ENCODE measurements at regions not wholly inside any gene's neighbourhood (a gene's known extent, or its start where the extent isn't known, plus 50 kb on each side); places are given as distances from the start of the nearest gene placed in this dataset.

DNA sequence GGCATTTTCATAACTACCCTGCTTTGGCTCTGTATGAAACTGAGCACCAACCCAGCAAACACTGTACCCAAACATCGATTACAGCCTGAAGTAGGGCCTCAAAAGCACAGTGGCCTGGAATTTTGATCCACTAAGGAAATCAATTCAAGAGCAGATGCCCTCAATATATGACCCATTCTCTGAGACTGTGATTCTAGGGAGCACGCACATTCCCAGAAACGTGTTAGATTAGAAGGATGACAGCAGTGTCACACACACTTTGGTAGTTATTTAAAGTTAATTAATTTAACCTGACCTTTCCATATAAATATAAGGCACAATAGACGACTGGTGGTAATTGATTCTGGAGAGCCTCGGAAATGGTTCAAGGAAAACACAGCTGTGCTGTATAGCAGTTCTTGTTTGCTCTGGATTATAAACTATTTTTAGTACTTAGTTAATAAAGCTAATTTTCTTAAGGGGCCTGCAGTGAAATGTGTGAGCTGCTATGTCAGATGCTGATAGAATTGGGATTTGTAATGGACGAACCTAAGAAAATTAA, 126.3 kb upstream of the ZNF385D start:
- Mint-ChIP-seq H3K27me3 (no peaks in the 10 kb centered on the region), H3K4me3 (no peak overlapping the region), H3K36me3 (no peaks in the 10 kb centered on the region), H3K27ac (no peak overlapping the region), H3K4me1 (no peaks in the 10 kb centered on the region), H3K9me3 (peaks cover 2 to 4% (median 4%) of the 10 kb centered on the region in 3 donors)

DNA sequence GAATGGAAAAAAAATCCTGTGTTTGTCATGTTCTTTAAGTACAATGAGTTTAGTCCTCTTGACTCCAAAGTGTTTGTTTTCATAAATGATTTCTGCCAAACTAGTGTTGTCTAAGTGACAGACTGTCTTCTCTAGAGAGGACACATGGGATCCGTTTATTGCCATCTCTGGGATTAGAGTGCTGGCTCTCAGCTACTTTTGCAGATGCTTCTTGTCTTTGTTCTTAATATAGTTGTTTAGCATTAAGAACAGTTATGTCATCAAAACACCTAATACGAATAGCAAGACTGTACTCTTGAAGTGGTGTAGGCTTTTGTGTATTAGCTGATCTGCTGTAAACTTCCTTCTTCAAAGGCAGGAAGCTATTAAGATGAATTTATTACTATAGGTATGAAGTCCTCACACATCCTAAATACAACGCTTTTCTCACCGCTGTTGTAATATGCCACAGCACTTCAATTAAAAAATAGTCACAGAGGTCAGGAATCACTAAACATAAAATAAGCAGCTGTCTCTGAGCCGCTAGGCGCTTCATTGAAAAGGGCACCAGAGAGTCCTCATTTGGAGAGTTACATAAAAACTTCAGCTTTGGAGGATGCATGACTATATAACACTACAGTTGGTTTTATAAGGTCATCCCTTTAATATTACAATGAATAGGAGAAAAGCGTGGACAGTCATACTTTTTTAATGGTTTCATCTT, 128.3 kb upstream of the ZNF385D start:
- H3K27ac Mint-ChIP-seq = no peak overlapping the region
- no peak overlapping the region for H3K4me3 Mint-ChIP-seq
- H3K4me1 Mint-ChIP-seq = no peaks in the 10 kb centered on the region
- no peaks in the 10 kb centered on the region for H3K36me3 Mint-ChIP-seq
- no peaks in the 10 kb centered on the region for H3K27me3 Mint-ChIP-seq
- H3K9me3 Mint-ChIP-seq = peaks cover 1 to 4% (median 4%) of the 10 kb centered on the region in 3 donors

DNA sequence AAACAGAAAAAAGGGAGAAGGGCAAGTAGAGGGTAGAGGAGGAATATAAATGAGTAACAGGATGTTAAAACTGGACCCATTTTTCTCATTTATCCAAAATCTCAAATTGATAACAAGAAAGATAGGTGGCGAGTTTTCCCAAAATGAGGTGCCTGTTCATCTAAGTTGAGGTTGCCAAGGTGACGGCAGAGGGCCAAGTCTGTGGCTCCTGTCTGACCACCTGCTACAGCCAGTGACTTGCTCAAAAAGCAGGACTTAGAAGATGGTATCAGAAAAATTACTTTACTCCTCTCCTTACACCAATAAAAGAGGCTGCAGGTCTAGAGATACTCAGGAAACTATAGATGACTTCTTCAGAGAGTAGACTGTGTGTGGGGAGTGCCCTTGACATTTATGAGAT, 137.6 kb upstream of the ZNF385D start:
- peaks cover 0 to 6% (median 0%) of the 10 kb centered on the region in 3 donors for H3K9me3 Mint-ChIP-seq
- H3K4me3 Mint-ChIP-seq = no peak overlapping the region
- peaks cover 1% of the 10 kb centered on the region for H3K36me3 Mint-ChIP-seq
- H3K27me3 Mint-ChIP-seq = no peaks in the 10 kb centered on the region
- no peaks in the 10 kb centered on the region for H3K4me1 Mint-ChIP-seq
- no peak overlapping the region for H3K27ac Mint-ChIP-seq

DNA sequence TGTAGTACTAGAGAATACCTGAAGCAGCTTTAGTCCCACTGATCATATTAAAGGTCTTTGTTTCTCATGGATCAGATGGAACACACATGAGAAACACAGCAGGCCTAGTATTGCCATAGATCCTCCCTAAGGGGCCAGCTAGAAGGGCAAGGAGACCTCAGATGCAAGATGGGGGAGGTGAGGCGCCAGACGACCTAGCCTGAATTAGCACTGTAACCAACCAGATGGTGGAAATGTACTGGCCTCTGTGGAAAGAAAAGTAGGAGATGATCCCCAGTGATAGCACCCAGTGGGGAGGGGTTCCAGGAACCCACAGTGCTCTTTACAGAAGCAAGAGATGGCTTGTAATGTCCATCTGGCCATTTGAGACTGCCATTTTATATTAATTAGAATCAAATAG, 138.2 kb upstream of the ZNF385D start:
- peaks cover 1% of the 10 kb centered on the region for H3K36me3 Mint-ChIP-seq
- no peak overlapping the region for H3K27ac Mint-ChIP-seq
- H3K4me3 Mint-ChIP-seq = no peak overlapping the region
- no peaks in the 10 kb centered on the region for H3K4me1 Mint-ChIP-seq
- H3K27me3 Mint-ChIP-seq = no peaks in the 10 kb centered on the region
- H3K9me3 Mint-ChIP-seq = peaks cover 0 to 6% (median 0%) of the 10 kb centered on the region in 3 donors

DNA sequence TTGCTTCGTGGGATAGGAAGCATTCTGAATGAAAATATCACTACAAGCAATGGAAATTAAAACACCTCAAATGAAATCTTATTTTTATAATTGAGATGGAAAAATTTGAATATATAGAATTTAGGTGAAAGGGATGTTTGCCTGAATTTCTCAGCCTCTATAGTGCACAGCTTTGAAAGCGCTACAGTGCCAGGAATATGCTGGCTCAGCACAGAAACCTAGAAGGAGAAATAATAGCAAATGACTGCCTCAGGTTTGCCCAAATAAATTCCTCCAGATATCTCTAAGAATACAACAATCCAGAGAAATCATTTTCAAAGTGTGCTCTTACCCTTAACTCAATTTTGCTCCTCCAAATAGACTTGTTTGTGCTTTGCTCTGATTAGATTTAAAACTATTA, 141.1 kb upstream of the ZNF385D start:
- Mint-ChIP-seq H3K4me3 (no peak overlapping the region), H3K4me1 (no peaks in the 10 kb centered on the region), H3K27me3 (no peaks in the 10 kb centered on the region), H3K27ac (no peak overlapping the region), H3K9me3 (peaks cover 0 to 6% (median 1%) of the 10 kb centered on the region in 3 donors), H3K36me3 (peaks cover 1% of the 10 kb centered on the region)

DNA sequence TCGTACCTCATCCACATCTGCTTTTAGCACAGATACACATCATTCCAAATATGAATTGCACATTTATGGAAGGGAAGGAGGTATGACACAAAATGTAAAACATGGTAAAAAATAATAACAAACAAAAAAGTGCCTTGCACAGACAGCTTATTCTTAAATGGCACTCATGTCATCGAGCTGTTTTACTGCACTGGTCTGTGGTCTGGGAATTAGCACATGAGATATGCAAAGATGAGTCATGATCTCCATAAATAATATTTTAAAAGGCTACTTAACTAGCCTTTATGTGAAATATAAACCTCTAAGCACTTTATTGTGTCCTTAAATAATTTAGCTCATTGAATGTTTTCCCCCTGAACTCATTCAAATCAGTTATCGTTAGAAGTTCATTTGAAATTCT, 142.2 kb upstream of the ZNF385D start:
- no peaks in the 10 kb centered on the region for H3K27me3 Mint-ChIP-seq
- peaks cover under 1% of the 10 kb centered on the region for H3K36me3 Mint-ChIP-seq
- no peak overlapping the region for H3K4me3 Mint-ChIP-seq
- H3K4me1 Mint-ChIP-seq = no peaks in the 10 kb centered on the region
- peaks cover 0 to 5% (median 1%) of the 10 kb centered on the region in 3 donors for H3K9me3 Mint-ChIP-seq
- peak overlapping the region in 1 of 3 donors; percentile 52 for H3K27ac Mint-ChIP-seq

DNA sequence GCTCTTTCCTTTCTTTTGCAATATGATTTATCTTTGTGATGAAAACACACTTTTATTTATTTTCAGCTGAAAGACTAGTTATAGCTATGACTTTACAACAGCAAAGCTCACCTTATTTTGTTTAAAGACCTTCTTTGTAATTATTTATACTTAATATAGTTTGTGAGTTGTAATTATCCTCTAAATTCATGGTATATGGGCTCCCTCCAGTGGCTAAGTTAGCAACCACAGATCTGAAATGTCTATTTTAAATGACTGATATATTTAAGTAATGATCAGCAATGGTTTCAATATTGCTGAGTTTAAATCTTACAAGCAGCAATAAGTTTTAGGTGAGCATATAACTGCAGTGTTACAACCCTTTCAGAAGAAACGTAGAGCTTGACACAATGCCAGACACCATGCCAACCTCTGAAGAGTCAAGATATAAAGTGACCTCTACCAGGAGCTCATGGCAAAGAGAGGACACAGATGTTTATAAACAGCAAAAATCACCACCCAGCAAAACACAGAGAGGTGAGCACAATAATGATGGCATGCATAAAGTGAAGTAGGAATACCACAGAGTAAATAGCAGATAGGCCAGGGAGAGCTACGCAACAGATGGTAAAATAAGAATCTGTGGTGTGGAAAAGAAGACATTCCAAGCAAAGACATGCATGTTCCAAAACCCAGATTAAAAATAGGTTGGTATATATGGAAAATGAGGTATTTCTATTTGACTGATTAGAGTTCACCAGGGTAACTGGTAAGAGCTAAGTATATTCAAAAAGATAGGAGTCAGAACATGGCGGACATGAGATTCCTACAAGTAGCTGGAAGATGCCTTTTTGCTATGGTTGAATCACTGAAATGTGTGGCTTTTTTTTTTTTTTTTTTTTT, 143.7 kb upstream of the ZNF385D start:
- Mint-ChIP-seq H3K9me3 (peaks cover 0 to 2% (median 1%) of the 10 kb centered on the region in 3 donors), H3K27ac (no peak overlapping the region), H3K4me3 (no peak overlapping the region), H3K36me3 (no peaks in the 10 kb centered on the region), H3K27me3 (no peaks in the 10 kb centered on the region), H3K4me1 (no peaks in the 10 kb centered on the region)

DNA sequence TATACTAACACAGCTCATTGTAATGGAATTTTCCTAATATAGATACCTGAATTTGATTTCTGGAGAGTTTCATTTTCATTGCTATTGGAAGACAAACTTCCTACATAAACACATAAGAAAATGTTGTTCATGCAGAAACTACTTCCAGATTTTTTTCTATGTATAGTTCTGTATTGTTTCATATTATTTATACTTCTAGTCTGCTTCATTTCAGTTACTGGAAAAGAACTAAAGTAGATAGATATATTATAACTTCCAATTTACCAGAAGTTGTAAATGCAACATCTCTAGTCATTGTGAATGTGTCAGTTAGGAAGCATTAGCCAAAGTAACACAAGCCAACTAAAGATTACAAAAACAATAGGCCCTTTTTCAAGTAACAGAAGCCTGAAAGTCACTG, 147.3 kb upstream of the ZNF385D start:
- Mint-ChIP-seq H3K27me3 (no peaks in the 10 kb centered on the region), H3K36me3 (no peaks in the 10 kb centered on the region), H3K9me3 (peaks cover 0 to 1% (median 0%) of the 10 kb centered on the region in 3 donors), H3K4me3 (no peak overlapping the region), H3K4me1 (no peaks in the 10 kb centered on the region), H3K27ac (no peak overlapping the region)

DNA sequence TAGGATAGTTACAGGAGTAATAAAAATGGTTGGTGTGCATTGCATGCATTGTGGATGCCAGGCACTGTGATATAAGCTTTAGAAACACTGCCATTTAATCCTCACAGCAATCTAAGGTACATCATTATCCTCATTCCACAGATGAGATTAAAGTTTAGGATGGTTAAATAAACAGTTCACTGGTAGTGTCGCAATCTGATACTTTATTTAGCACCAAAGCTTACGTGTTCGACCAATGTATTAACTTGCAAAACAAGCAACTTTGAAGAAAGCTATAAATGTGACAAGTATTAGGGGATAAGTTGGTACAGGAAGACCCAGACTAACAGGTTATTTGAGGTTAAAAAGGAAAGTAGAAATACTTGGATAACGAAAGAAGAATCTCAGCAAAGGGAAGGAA, 150.5 kb upstream of the ZNF385D start:
- H3K27me3 Mint-ChIP-seq = no peaks in the 10 kb centered on the region

DNA sequence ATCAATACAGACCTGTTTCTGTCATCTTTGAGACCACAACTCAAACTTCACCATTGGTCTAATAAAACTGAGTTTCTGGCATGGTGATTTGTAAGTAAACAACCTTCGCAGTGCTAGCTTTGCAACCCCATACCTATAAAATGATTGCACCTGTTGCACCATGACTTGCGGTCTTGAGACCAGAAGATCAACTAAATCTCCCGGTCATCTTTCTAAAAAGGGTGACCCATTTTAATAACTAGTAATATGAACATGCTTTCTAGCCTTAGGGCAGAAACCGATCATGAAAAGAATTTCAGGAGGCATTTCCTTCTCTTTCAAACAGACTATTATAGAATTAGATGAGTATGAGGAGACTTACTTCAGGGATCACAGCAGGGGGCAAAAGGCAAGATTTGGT, 151.9 kb upstream of the ZNF385D start:
- Mint-ChIP-seq H3K9me3 (peaks cover 0 to 3% (median 0%) of the 10 kb centered on the region in 3 donors), H3K4me3 (no peak overlapping the region), H3K27me3 (no peaks in the 10 kb centered on the region), H3K27ac (no peak overlapping the region), H3K36me3 (no peaks in the 10 kb centered on the region), H3K4me1 (no peaks in the 10 kb centered on the region)

More for the DNA sequence above, 150.5 kb upstream of the ZNF385D start:
- no peak overlapping the region for H3K27ac Mint-ChIP-seq
- H3K36me3 Mint-ChIP-seq = no peaks in the 10 kb centered on the region
- no peak overlapping the region for H3K4me3 Mint-ChIP-seq
- H3K4me1 Mint-ChIP-seq = no peaks in the 10 kb centered on the region
- peaks cover 0 to 3% (median 0%) of the 10 kb centered on the region in 3 donors for H3K9me3 Mint-ChIP-seq

DNA sequence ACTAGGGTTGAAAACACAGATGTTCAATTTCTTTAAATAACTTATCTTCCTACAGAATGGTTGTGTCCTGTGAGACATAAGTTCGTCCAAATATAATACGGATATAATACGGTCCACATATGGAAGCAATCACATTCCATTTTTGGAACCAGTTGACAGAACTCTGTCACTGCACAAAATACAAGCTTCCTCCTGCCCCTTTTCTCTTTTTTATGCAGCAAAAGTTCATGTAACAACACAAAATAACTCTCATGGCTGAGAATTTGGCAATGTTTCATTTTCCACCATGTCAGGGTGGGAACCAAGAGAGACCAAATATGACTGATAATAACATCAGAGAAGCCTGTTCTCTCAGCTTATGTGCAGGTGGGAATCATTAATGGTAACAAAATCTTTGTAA, 158.1 kb upstream of the ZNF385D start:
- no peak overlapping the region for H3K4me3 Mint-ChIP-seq
- no peaks in the 10 kb centered on the region for H3K36me3 Mint-ChIP-seq
- no peak overlapping the region for H3K27ac Mint-ChIP-seq
- H3K4me1 Mint-ChIP-seq = no peaks in the 10 kb centered on the region
- H3K27me3 Mint-ChIP-seq = no peaks in the 10 kb centered on the region
- peaks cover 0 to 3% (median 0%) of the 10 kb centered on the region in 3 donors for H3K9me3 Mint-ChIP-seq

DNA sequence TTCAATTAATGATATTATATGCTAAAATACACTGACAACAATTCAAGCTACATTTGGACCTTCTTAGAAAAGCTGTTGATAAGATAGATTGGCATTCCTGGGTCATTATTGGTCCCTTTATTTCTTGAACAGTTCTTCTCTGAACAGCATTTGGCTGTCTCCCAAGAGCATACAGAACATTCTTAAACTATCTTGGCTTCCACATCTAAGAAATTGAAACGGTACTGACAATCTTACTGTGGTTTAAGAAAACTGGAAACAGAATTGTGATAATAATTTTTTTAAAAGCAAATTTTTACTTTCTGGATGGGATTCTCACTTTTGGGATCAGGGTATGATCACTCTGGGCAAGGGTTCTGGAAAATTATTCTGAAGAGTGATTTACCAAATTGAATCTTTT, 161.7 kb upstream of the ZNF385D start:
- Mint-ChIP-seq H3K27me3 (no peaks in the 10 kb centered on the region), H3K4me3 (no peak overlapping the region), H3K36me3 (no peaks in the 10 kb centered on the region), H3K9me3 (no peaks in the 10 kb centered on the region), H3K4me1 (no peaks in the 10 kb centered on the region), H3K27ac (no peak overlapping the region)

DNA sequence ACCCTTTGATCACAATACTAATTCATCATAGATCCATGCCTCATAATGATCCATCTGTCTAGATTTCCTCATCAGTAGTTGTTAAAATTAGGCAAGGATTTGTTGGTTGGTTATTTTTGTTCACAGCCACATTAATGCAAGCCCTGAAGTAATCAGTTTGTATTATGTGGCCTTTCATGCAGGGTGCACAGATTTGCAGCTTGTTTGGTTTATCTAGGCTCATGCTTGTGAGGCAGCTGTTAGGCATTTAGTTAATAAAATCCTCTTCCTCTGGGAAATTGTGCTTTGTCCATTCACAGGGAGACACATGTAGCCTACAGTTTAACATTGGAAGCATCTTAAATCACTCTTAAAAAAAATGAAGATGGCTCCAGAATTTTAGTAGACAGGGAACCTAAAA, 162.8 kb upstream of the ZNF385D start:
- H3K27ac Mint-ChIP-seq = no peak overlapping the region
- H3K36me3 Mint-ChIP-seq = no peaks in the 10 kb centered on the region
- no peaks in the 10 kb centered on the region for H3K4me1 Mint-ChIP-seq
- no peak overlapping the region for H3K4me3 Mint-ChIP-seq
- H3K27me3 Mint-ChIP-seq = no peaks in the 10 kb centered on the region
- no peaks in the 10 kb centered on the region for H3K9me3 Mint-ChIP-seq

DNA sequence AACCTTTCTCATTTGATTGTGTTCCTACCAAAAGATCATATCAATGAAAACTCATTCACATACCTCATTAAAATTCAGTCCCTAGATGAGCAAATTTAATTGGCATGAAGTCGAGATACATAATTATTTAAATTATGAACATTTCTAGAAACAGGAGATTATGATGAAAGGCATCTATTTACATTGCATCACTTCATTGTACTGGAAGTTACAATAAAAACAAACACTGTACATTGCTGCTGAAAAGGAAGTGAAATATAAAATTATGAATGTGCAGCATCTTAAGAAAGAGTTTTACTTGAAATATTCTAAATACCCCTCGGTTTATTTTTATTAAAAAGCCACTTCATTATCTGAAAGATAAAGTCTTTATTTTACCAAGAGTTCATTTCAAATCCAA, 163.4 kb upstream of the ZNF385D start:
- H3K27me3 Mint-ChIP-seq = no peaks in the 10 kb centered on the region
- no peaks in the 10 kb centered on the region for H3K36me3 Mint-ChIP-seq
- no peaks in the 10 kb centered on the region for H3K9me3 Mint-ChIP-seq
- H3K27ac Mint-ChIP-seq = no peak overlapping the region
- H3K4me1 Mint-ChIP-seq = no peaks in the 10 kb centered on the region
- no peak overlapping the region for H3K4me3 Mint-ChIP-seq

DNA sequence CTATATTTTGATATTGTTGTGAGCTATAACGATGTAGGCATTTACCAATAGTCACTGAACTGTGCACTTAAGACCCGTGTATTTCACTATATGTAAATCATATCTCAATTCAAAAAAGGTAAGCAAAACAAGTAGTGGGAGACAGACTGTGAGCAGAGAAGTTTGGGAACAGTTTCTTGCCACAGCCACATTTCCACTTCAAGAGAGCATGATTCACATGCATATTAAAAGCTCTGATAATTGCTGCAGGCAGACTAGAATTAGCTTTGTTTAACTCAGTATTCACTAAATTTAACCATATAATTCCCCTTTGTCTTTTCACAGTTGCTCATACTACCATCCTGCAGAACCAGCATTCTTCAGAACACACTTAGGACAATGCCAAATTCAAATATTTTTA, 168.4 kb upstream of the ZNF385D start:
- no peaks in the 10 kb centered on the region for H3K36me3 Mint-ChIP-seq
- no peak overlapping the region for H3K27ac Mint-ChIP-seq
- H3K27me3 Mint-ChIP-seq = no peaks in the 10 kb centered on the region
- H3K4me1 Mint-ChIP-seq = no peaks in the 10 kb centered on the region
- no peak overlapping the region for H3K4me3 Mint-ChIP-seq
- H3K9me3 Mint-ChIP-seq = peaks cover 2 to 5% (median 4%) of the 10 kb centered on the region in 3 donors
